ENCODE measurements at regions not wholly inside any gene's neighbourhood (a gene's known extent, or its start where the extent isn't known, plus 50 kb on each side); places are given as distances from the start of the nearest gene placed in this dataset.

DNA sequence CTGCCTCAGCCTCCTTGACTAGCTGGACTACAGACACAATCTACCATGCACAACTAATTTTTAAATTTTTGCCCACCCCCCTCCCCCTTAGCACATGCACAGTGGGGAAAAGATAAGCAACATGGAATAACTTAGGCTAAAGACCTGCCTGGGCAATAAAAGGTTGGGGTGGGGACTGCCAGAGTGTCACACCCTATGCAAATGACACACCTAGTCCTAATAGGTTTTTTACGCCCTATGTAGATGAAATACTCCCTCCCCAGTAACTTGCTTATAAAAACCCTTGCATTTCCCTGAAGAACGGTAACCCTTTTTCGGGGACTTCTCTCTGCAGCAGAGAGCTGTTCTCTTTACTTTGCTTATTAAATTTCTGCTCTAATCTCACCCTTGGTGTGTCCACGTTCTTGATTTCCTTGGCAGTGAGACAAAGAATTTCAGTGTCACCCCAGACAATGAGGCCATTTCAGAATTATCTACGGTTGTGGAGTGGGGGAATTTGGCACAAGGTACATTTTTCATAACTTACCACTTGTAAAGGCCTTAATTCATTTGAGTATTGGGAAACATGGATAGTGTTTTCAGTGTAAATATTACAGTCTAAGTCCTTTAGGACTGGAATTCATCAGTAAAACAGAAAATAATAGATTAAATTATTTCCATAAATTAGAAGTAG lies 109.2 kb downstream of the NOL4 start:
- H3K4me3 Mint-ChIP-seq (ENCODE audit: low read depth): no peak overlapping the region

DNA sequence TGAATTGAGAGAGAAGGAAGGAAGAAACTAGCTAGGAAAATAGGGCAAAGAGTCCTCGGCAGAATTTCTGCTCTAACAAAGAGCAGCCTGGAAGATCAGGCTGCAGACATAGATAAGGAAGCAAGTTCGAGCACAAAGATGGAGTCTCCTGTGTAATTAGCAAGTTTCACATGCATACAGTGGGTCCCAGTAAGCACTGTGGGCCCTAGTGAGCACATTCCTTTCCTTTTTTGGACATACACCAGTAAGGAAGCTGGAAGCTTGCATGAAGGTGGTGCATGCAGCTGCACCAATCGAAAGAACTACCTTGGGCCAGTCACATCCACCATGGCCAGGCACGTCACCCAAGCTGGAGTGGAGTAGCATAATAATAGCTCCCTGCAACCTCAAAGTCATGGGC lies 109.7 kb downstream of the NOL4 start:
- no peak for DNase-seq (ENCODE audit: low spot score, unreplicated experiment)

More for the DNA sequence above, 109.2 kb downstream of the NOL4 start:
- TF ChIP-seq, protein P1, sequence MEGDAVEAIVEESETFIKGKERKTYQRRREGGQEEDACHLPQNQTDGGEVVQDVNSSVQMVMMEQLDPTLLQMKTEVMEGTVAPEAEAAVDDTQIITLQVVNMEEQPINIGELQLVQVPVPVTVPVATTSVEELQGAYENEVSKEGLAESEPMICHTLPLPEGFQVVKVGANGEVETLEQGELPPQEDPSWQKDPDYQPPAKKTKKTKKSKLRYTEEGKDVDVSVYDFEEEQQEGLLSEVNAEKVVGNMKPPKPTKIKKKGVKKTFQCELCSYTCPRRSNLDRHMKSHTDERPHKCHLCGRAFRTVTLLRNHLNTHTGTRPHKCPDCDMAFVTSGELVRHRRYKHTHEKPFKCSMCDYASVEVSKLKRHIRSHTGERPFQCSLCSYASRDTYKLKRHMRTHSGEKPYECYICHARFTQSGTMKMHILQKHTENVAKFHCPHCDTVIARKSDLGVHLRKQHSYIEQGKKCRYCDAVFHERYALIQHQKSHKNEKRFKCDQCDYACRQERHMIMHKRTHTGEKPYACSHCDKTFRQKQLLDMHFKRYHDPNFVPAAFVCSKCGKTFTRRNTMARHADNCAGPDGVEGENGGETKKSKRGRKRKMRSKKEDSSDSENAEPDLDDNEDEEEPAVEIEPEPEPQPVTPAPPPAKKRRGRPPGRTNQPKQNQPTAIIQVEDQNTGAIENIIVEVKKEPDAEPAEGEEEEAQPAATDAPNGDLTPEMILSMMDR (IDR thresholded peaks at IDR 0.05; ENCODE audit: unreplicated experiment): no peak
- H3K9me3 Mint-ChIP-seq (ENCODE audit: low read depth): peaks cover 4% of the 10 kb centered on the region
- no peak for DNase-seq (ENCODE audit: low spot score, unreplicated experiment)
- no peaks in the 10 kb centered on the region for H3K36me3 Mint-ChIP-seq (ENCODE audit: insufficient read depth)
- H3K27ac Mint-ChIP-seq: no peak overlapping the region
- peaks cover 16% of the 10 kb centered on the region for H3K4me1 Mint-ChIP-seq (ENCODE audit: low read depth)
- no peaks in the 10 kb centered on the region for H3K27me3 Mint-ChIP-seq

DNA sequence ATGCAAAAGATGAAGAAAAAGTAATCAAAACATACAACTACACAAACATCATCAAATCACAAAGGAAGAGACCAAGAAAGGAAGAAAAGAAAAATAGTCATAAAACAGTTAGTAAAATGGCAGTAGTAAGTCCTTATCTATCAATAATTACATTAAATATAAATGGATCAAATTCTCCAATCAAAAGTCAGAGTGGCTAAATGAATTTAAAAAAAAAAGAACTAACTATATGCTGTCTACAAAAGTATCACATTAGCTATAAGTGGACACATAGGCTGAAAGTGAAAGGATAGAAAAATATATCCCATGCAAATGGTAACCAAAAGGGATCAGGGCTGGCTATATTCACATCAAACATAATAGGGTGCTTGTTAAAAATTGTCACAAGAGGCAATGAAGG lies 116.5 kb downstream of the NOL4 start:
- Mint-ChIP-seq H3K4me1 (ENCODE audit: low read depth) (no peaks in the 10 kb centered on the region), H3K27ac (no peak overlapping the region), H3K9me3 (ENCODE audit: low read depth) (peaks cover 13% of the 10 kb centered on the region), H3K27me3 (no peaks in the 10 kb centered on the region), H3K36me3 (ENCODE audit: insufficient read depth) (peaks cover 1% of the 10 kb centered on the region), H3K4me3 (ENCODE audit: low read depth) (no peak overlapping the region)
- no peak for DNase-seq (ENCODE audit: low spot score, unreplicated experiment)
- TF ChIP-seq, protein P1 (IDR thresholded peaks at IDR 0.05; ENCODE audit: unreplicated experiment): no peak

More for the DNA sequence above, 109.7 kb downstream of the NOL4 start:
- Mint-ChIP-seq H3K9me3 (ENCODE audit: low read depth) (peaks cover 4% of the 10 kb centered on the region), H3K4me1 (ENCODE audit: low read depth) (peaks cover 16% of the 10 kb centered on the region), H3K27ac (no peak overlapping the region), H3K27me3 (no peaks in the 10 kb centered on the region), H3K36me3 (ENCODE audit: insufficient read depth) (no peaks in the 10 kb centered on the region), H3K4me3 (ENCODE audit: low read depth) (no peak overlapping the region)
- TF ChIP-seq, protein P1 (IDR thresholded peaks at IDR 0.05; ENCODE audit: unreplicated experiment): no peak

DNA sequence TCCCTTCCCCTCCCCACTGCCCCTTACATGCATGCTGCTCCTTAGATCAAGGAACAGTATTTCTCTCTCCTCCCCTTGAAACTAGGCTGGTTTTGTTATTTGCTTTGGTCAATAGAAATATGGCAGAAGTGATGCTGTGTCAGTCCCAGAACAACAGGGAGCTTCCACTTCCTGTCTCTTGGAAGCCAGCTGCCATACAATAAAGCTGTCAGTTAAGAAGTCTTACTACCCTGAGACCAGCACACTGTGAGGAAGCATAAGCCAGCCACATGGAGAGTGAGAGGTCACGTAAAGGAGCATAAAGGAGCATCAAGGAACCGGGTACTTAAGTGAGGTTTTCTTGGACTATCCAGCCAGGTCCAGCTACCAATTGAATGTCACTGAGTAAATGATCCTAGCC lies 126.6 kb downstream of the NOL4 start:
- Mint-ChIP-seq H3K36me3 (ENCODE audit: insufficient read depth) (no peaks in the 10 kb centered on the region), H3K4me3 (ENCODE audit: low read depth) (no peak overlapping the region), H3K4me1 (ENCODE audit: low read depth) (peaks cover 2% of the 10 kb centered on the region), H3K9me3 (ENCODE audit: low read depth) (no peaks in the 10 kb centered on the region), H3K27me3 (no peaks in the 10 kb centered on the region), H3K27ac (no peak overlapping the region)
- TF ChIP-seq, protein P1 (IDR thresholded peaks at IDR 0.05; ENCODE audit: unreplicated experiment): no peak
- DNase-seq (ENCODE audit: low spot score, unreplicated experiment): no peak

DNA sequence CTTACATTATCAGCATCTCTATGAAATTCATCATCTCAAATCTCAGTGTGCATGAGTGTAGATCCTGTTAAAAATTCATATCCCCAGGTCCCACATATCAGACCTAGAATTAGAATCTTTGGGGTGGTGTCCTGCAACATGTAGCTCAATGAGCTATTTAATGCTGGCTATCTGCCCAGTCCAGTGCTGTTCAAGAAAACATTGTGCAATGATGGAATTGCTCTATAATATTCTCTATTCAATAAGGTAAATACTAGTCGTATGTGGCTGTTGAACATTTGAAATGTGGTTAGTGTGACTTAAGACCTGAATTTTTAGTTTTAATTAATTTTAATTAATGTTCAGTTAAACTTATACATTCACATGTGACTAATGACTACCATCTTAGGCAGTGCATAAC lies 127.4 kb downstream of the NOL4 start:
- Mint-ChIP-seq H3K27ac (no peak overlapping the region), H3K9me3 (ENCODE audit: low read depth) (no peaks in the 10 kb centered on the region), H3K4me1 (ENCODE audit: low read depth) (peaks cover 2% of the 10 kb centered on the region), H3K4me3 (ENCODE audit: low read depth) (no peak overlapping the region), H3K36me3 (ENCODE audit: insufficient read depth) (no peaks in the 10 kb centered on the region), H3K27me3 (no peaks in the 10 kb centered on the region)
- TF ChIP-seq, protein P1 (IDR thresholded peaks at IDR 0.05; ENCODE audit: unreplicated experiment): no peak
- DNase-seq (ENCODE audit: low spot score, unreplicated experiment): no peak
